WERI-Rb-1 (cell line): ENCODE measurements at regions not wholly inside any gene's neighbourhood (a gene's known extent, or its start where the extent isn't known, plus 50 kb on each side); places are given as distances from the start of the nearest gene placed in this dataset.
"Not testable (repeated sequence)": the region's sequence is repeated elsewhere in the genome, so short reads cannot be mapped to it uniquely, and the experiment has no call there.

Experiments
- DNase-seq: peaks from one replicate; pipeline ENCODE4 v3.0.0-alpha.2; 2020
- H3K27ac ChIP-seq: fragments of 250-450 bp; sonication (Bioruptor Pico); 2 replicates; pipeline ENCODE4 v1.5.1; 2020; ENCODE audit warnings: mild to moderate bottlenecking, moderate library complexity
- H3K27me3 ChIP-seq: fragments of 250-450 bp; sonication (Bioruptor Pico); 2 replicates; pipeline ENCODE4 v1.5.1; 2021; ENCODE audit warnings: mild to moderate bottlenecking, low read depth, moderate library complexity; ENCODE audit not compliant: insufficient read depth, severe bottlenecking
- H3K36me3 ChIP-seq: fragments of 250-450 bp; sonication (Bioruptor Pico); 2 replicates; pipeline ENCODE4 v1.5.1; 2020; ENCODE audit warnings: mild to moderate bottlenecking, moderate library complexity
- H3K4me3 ChIP-seq: 2 replicates; pipeline ENCODE4 v1.5.1; 2011; ENCODE audit warnings: low read depth, mild to moderate bottlenecking, control low read depth, low read length
- H3K9me3 ChIP-seq: fragments of 250-450 bp; sonication (Bioruptor Pico); 2 replicates; pipeline ENCODE4 v1.5.1; 2021; ENCODE audit warnings: mild to moderate bottlenecking, moderate library complexity; ENCODE audit not compliant: severe bottlenecking
- CTCF ChIP-seq: IDR thresholded peaks from 2 replicates; pipeline ENCODE4 v1.5.1; 2011; ENCODE audit warnings: low read depth, mild to moderate bottlenecking, control low read depth, inconsistent platforms, low read length

- TF ChIP-seq CTCF = no peak
- Histone ChIP-seq H3K36me3 (no peaks in the 10 kb centered on the region), H3K27ac (no peak overlapping the region), H3K9me3 (no peaks in the 10 kb centered on the region), H3K4me3 (no peak overlapping the region), H3K27me3 (no peaks in the 10 kb centered on the region)
- DNase-seq = no peak
Measured at GRCh38 chr6:21726676-21727075, 133.1 kb downstream of the SOX4 start.

- H3K9me3 ChIP-seq = no peaks in the 10 kb centered on the region
- H3K36me3 ChIP-seq = no peaks in the 10 kb centered on the region
- H3K27me3 ChIP-seq = no peaks in the 10 kb centered on the region
- no peak overlapping the region for H3K4me3 ChIP-seq
- no peak overlapping the region for H3K27ac ChIP-seq
- TF ChIP-seq CTCF = no peak
- no peak for DNase-seq
Measured at GRCh38 chr6:21728141-21728540, 134.6 kb downstream of the SOX4 start.

GRCh38 chr6:21729431-21729830 lies 135.9 kb downstream of the SOX4 start:
- Histone ChIP-seq H3K27me3 (no peaks in the 10 kb centered on the region), H3K27ac (no peak overlapping the region), H3K4me3 (no peak overlapping the region), H3K36me3 (no peaks in the 10 kb centered on the region), H3K9me3 (no peaks in the 10 kb centered on the region)
- no peak for DNase-seq
- no peak for TF ChIP-seq CTCF

GRCh38 chr6:21730533-21730932 lies 137.0 kb downstream of the SOX4 start:
- Histone ChIP-seq H3K27me3 (no peaks in the 10 kb centered on the region), H3K27ac (no peak overlapping the region), H3K4me3 (no peak overlapping the region), H3K36me3 (no peaks in the 10 kb centered on the region), H3K9me3 (no peaks in the 10 kb centered on the region)
- no peak for DNase-seq
- TF ChIP-seq CTCF = no peak

- TF ChIP-seq CTCF = no peak
- H3K27me3 ChIP-seq = no peaks in the 10 kb centered on the region
- no peak overlapping the region for H3K4me3 ChIP-seq
- no peak overlapping the region; the same call in 1 of the 2 replicates for H3K27ac ChIP-seq
- no peaks in the 10 kb centered on the region for H3K36me3 ChIP-seq
- no peaks in the 10 kb centered on the region for H3K9me3 ChIP-seq
- no peak for DNase-seq
Measured at GRCh38 chr6:21731411-21732031, 138.0 kb downstream of the SOX4 start.

GRCh38 chr6:21732032-21732730 lies 138.6 kb downstream of the SOX4 start:
- not testable (repeated sequence) for H3K27me3 ChIP-seq, DNase-seq, H3K36me3 ChIP-seq, H3K9me3 ChIP-seq, H3K4me3 ChIP-seq, H3K27ac ChIP-seq
